ENCODE measurements at regions not wholly inside any gene's neighbourhood (a gene's known extent, or its start where the extent isn't known, plus 50 kb on each side); places are given as distances from the start of the nearest gene placed in this dataset.

GRCh38 chr20:56802805-56803204 lies 173.7 kb downstream of the TFAP2C start:
- H3K9me3 ChIP-seq (ENCODE audit: control insufficient read depth, insufficient read depth, low read length) = no peaks in the 10 kb centered on the region
- H3K4me1 ChIP-seq (ENCODE audit: control insufficient read depth, low read length) = no peaks in the 10 kb centered on the region
- no peak for TF ChIP-seq EZH2phosphoT487 (IDR thresholded peaks at IDR 0.05; ENCODE audit: borderline replicate concordance, low read length)
- no peak for TF ChIP-seq CTCF (IDR thresholded peaks at IDR 0.05; ENCODE audit: low read depth, low read length, poor library complexity, severe bottlenecking)
- peaks cover 13% of the 10 kb centered on the region; the same call in 1 of the 2 replicates for H3K27me3 ChIP-seq (ENCODE audit: control insufficient read depth, low read length)
- no peak overlapping the region for H3K27ac ChIP-seq (ENCODE audit: low read depth, low read length)
- H3K36me3 ChIP-seq (ENCODE audit: control insufficient read depth, low read length) = no peaks in the 10 kb centered on the region
- no peaks in the 10 kb centered on the region for H3F3A ChIP-seq (ENCODE audit: control insufficient read depth, insufficient read depth)
- H3K4me2 ChIP-seq (ENCODE audit: low read length) = no peak overlapping the region
- H4K20me1 ChIP-seq (ENCODE audit: control insufficient read depth, insufficient read depth, low read depth, low read length) = no peaks in the 10 kb centered on the region
- H3K79me2 ChIP-seq (ENCODE audit: control insufficient read depth, low read length) = no peaks in the 10 kb centered on the region
- no peaks in the 10 kb centered on the region for H3K9me2 ChIP-seq (replicated peaks; ENCODE audit: control insufficient read depth, low read length)
- H3K4me3 ChIP-seq (ENCODE audit: low read length) = no peak overlapping the region

GRCh38 chr20:56805313-56805712 lies 176.2 kb downstream of the TFAP2C start:
- no peak overlapping the region for H3K4me2 ChIP-seq (ENCODE audit: low read length)
- no peaks in the 10 kb centered on the region for H3K79me2 ChIP-seq (ENCODE audit: control insufficient read depth, low read length)
- H3K9me3 ChIP-seq (ENCODE audit: control insufficient read depth, insufficient read depth, low read length) = no peaks in the 10 kb centered on the region
- no peaks in the 10 kb centered on the region for H3K4me1 ChIP-seq (ENCODE audit: control insufficient read depth, low read length)
- H3K9me2 ChIP-seq (replicated peaks; ENCODE audit: control insufficient read depth, low read length) = no peaks in the 10 kb centered on the region
- no peaks in the 10 kb centered on the region for H3F3A ChIP-seq (ENCODE audit: control insufficient read depth, insufficient read depth)
- peaks cover under 1% of the 10 kb centered on the region; the same call in 1 of the 2 replicates for H3K27me3 ChIP-seq (ENCODE audit: control insufficient read depth, low read length)
- H3K36me3 ChIP-seq (ENCODE audit: control insufficient read depth, low read length) = no peaks in the 10 kb centered on the region
- no peak overlapping the region for H3K27ac ChIP-seq (ENCODE audit: low read depth, low read length)
- H3K4me3 ChIP-seq (ENCODE audit: low read length) = no peak overlapping the region
- TF ChIP-seq EZH2phosphoT487 (IDR thresholded peaks at IDR 0.05; ENCODE audit: borderline replicate concordance, low read length) = no peak
- TF ChIP-seq CTCF (IDR thresholded peaks at IDR 0.05; ENCODE audit: low read depth, low read length, poor library complexity, severe bottlenecking) = no peak
- H4K20me1 ChIP-seq (ENCODE audit: control insufficient read depth, insufficient read depth, low read depth, low read length) = no peaks in the 10 kb centered on the region

GRCh38 chr20:56805966-56806365 lies 176.9 kb downstream of the TFAP2C start:
- H3K4me2 ChIP-seq (ENCODE audit: low read length) = no peak overlapping the region
- no peaks in the 10 kb centered on the region; the same call in 1 of the 2 replicates for H3K27me3 ChIP-seq (ENCODE audit: control insufficient read depth, low read length)
- TF ChIP-seq EZH2phosphoT487 (IDR thresholded peaks at IDR 0.05; ENCODE audit: borderline replicate concordance, low read length) = no peak
- no peak for TF ChIP-seq CTCF (IDR thresholded peaks at IDR 0.05; ENCODE audit: low read depth, low read length, poor library complexity, severe bottlenecking)
- H3K9me3 ChIP-seq (ENCODE audit: control insufficient read depth, insufficient read depth, low read length) = no peaks in the 10 kb centered on the region
- H3K27ac ChIP-seq (ENCODE audit: low read depth, low read length) = no peak overlapping the region
- H3K36me3 ChIP-seq (ENCODE audit: control insufficient read depth, low read length) = no peaks in the 10 kb centered on the region
- no peaks in the 10 kb centered on the region for H3K79me2 ChIP-seq (ENCODE audit: control insufficient read depth, low read length)
- no peak overlapping the region for H3K4me3 ChIP-seq (ENCODE audit: low read length)
- H3K4me1 ChIP-seq (ENCODE audit: control insufficient read depth, low read length) = no peaks in the 10 kb centered on the region
- no peaks in the 10 kb centered on the region for H3K9me2 ChIP-seq (replicated peaks; ENCODE audit: control insufficient read depth, low read length)
- H3F3A ChIP-seq (ENCODE audit: control insufficient read depth, insufficient read depth) = no peaks in the 10 kb centered on the region
- H4K20me1 ChIP-seq (ENCODE audit: control insufficient read depth, insufficient read depth, low read depth, low read length) = no peaks in the 10 kb centered on the region
